AG09309 (cell line): ENCODE measurements at regions not wholly inside any gene's neighbourhood (a gene's known extent, or its start where the extent isn't known, plus 50 kb on each side); places are given as distances from the start of the nearest gene placed in this dataset.

Experiments used
- DNase-seq: peaks from one replicate; pipeline ENCODE4 v3.0.0-alpha.2; 2010; ENCODE audit warnings: low read depth
- H3K4me3 ChIP-seq: 2 replicates; pipeline ENCODE4 v1.5.1; 2011; ENCODE audit warnings: mild to moderate bottlenecking, low read depth, low read length, moderate library complexity; ENCODE audit not compliant: control insufficient read depth
- CTCF ChIP-seq: IDR thresholded peaks from 2 replicates; pipeline ENCODE4 v1.5.1; 2011; ENCODE audit warnings: mild to moderate bottlenecking, low read depth, low read length, inconsistent platforms; ENCODE audit not compliant: insufficient read depth, control insufficient read depth; ENCODE audit errors: missing control alignments

GRCh38 chr2:150937030-150937429, 324.6 kb downstream of the RBM43 start:
- H3K4me3 ChIP-seq: no peak overlapping the region
- no peak for DNase-seq
- no peak for TF ChIP-seq CTCF

- no peak overlapping the region for H3K4me3 ChIP-seq
- DNase-seq: no peak
- TF ChIP-seq CTCF: no peak
These were observed 330.2 kb downstream of the RBM43 start for GRCh38 chr2:150931451-150931850.

DNA sequence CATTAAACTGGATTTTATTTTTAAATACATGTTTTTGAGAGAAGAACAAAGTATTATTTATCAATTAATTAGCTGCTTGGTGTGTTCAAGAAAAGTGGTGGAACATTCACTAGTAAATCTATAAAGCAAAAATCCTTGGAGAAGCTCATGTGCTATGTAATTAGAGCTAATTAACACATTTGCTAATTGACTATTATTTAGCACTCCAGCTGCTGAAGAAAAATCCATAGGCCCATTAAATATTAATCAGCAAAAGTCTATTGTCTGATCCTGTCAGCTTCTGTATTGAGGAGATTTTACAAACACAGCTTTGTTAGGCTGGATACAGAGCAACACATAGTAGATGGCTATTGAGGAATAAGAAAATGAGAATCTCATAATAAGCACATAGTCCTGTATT, 336.1 kb downstream of the RBM43 start:
- TF ChIP-seq CTCF: no peak
- no peak for DNase-seq
- no peak overlapping the region for H3K4me3 ChIP-seq

DNA sequence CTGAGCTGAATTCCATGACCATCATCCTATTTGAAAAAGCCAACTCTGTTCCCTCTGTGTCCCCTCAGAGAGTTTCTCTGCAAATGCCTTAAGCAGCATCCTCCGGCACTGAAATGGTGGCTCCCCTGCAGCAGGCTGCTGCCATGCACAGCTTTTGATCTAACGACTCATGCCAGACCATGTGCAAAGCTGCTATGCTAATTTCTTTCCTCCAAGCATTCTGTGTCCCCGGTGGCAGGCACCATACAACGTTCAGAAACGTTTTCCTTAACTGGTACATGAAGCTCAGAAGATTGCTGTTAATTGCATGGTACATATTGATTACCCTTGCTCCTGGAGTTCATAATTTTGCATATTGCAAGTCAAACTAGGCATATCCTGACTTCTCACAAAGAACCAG, 336.8 kb downstream of the RBM43 start:
- TF ChIP-seq CTCF: no peak
- DNase-seq: no peak
- H3K4me3 ChIP-seq: no peak overlapping the region

GRCh38 chr2:150919901-150920300, 341.8 kb downstream of the RBM43 start:
- no peak overlapping the region for H3K4me3 ChIP-seq
- DNase-seq: peak; percentile 31

DNA sequence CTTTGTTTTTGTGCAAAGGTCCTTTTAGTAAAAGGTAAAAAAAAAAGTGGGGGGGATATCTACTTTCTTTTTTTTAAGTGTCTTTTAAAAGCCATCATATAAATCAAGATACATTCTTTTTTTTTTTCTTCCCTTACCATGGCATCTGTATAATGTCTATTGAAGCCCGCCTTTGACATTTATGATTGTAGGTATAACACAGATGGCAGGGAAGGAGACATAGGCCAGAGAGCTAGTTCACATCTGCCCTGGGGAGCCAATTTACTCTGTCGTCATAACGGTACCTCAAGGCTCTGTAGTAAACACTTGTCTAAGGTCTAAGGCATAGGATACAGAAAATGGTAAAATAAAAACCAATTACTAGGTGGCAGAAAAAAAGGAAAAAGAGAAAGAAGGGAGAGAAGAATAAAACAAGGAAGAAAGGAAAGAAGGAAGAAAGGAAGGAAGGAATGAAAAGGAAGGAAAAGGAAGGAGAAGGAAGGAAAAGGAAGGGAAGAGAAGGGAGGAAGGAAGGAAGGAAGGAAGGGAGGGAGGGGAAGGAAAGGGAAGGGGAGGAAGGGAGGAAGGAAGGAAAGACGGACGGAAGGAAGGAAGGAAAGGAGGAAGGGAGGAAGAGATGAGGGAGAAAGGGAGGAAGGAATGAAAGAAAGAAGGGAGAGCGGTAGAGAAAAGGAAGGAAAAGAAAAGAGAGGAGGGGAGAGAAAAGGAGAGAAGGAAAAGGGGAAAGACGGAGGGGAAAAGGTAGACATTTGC, 343.5 kb downstream of the RBM43 start:
- no peak for TF ChIP-seq CTCF
- no peak for DNase-seq
- no peak overlapping the region for H3K4me3 ChIP-seq

More at GRCh38 chr2:150919901-150920300, 341.8 kb downstream of the RBM43 start:
- TF ChIP-seq CTCF: no peak
